SK-N-SH (cell line): ENCODE measurements at regions not wholly inside any gene's neighbourhood (a gene's known extent, or its start where the extent isn't known, plus 50 kb on each side); places are given as distances from the start of the nearest gene placed in this dataset.

Experiments used
- CTCF ChIP-seq: fragments of 200-600 bp; sonication (generic); IDR thresholded peaks from 2 replicates; pipeline ENCODE4 v1.6.1; 2017; ENCODE audit warnings: antibody characterized with exemption, mild to moderate bottlenecking, moderate library complexity
- EP300 ChIP-seq, 2 experiments: IDR thresholded peaks; 2 replicates each; pipeline versions ENCODE4 v1.4.0 to v1.6.1; 2012; ENCODE audit warnings: borderline replicate concordance in 1 of 2, low read depth in 1 of 2, low read length in 1 of 2
- MAX ChIP-seq: IDR thresholded peaks from 2 replicates; pipeline ENCODE4 v1.4.0; 2012; ENCODE audit warnings: low read depth
- NFIC ChIP-seq: IDR thresholded peaks from 2 replicates; pipeline ENCODE4 v1.4.0; 2012; ENCODE audit warnings: borderline replicate concordance
- REST ChIP-seq: IDR thresholded peaks from 2 replicates; pipeline ENCODE4 v1.6.1; 2012; ENCODE audit warnings: mild to moderate bottlenecking, low read depth, low read length, moderate library complexity
- SMC3 ChIP-seq: IDR thresholded peaks from 2 replicates; pipeline ENCODE4 v1.6.1; 2012; ENCODE audit warnings: low read depth, low read length, improper control_type of control experiment
- TAF1 ChIP-seq: IDR thresholded peaks from 2 replicates; pipeline ENCODE4 v1.6.1; 2012; ENCODE audit warnings: low read depth, mild to moderate bottlenecking, low read length, moderate library complexity, borderline replicate concordance
- USF2 ChIP-seq: fragments of 150-350 bp; IDR thresholded peaks from 2 replicates; pipeline ENCODE4 v1.6.1; 2017; ENCODE audit warnings: antibody characterized with exemption, low read length, low read depth, borderline replicate concordance

GRCh38 chr13:89205856-89206520, 1534.8 kb downstream of the SLITRK5 start:
- TF ChIP-seq TAF1: no peak
- no peak for TF ChIP-seq USF2
- no peak for TF ChIP-seq EP300 (IDR thresholded peaks at IDR 0.05; ENCODE audit: borderline replicate concordance in 1 of 2, low read depth in 1 of 2, low read length in 1 of 2)
- TF ChIP-seq NFIC: no peak
- no peak for TF ChIP-seq SMC3
- no peak for TF ChIP-seq CTCF
- no peak for TF ChIP-seq MAX
- no peak for TF ChIP-seq REST
